ENCODE measurements at regions not wholly inside any gene's neighbourhood (a gene's known extent, or its start where the extent isn't known, plus 50 kb on each side); places are given as distances from the start of the nearest gene placed in this dataset.
"Not testable (repeated sequence)": the region's sequence is repeated elsewhere in the genome, so short reads cannot be mapped to it uniquely, and the experiment has no call there.

GRCh38 chr2:224260372-224261020 is 141.4 kb downstream of the FAM124B start:
- DNase-seq: peak; percentile 70

- no peak for DNase-seq
Measured at GRCh38 chr2:224259831-224260230, 142.1 kb downstream of the FAM124B start.

DNA sequence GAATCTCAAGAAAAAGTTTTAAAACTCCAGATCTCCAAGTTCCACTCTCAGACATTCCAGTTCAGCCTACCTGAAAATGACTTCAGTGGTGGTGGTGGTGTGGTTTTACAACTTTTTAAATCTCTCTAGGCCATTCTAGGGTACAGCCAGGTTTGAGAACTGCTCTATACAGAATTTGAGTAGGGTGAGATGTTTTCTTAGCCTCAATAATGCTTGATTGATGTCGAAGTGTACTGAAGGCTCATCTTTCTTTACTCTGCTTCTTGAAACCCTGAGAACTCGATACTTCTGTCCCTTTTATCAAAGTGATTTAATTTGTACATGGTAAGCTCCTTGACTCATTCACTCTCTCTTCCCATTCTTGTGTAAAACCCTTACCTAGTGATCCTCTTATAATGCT is 143.8 kb downstream of the FAM124B start:
- DNase-seq: no peak

- no peak for DNase-seq
Measured at GRCh38 chr2:224257156-224257555, 144.8 kb downstream of the FAM124B start.

DNA sequence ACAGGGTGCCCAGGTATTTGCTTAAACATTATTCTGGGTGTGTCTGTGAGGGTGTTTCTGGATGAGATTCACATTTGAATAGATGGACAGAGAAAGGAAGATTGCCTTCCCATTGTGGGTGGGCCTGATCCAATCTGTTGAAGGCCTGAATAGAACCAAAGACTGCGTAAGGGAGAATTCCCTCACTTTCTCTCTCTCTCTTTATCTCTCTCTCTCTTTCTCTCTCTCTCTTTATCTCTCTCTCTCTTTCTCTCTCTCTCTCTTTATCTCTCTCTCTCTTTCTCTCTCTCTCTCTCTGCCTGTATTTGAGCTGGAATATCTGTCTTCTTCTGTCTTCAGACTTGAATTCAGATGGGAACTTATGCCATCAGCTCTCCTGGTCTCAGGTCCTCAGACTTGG is 148.4 kb downstream of the FAM124B start:
- no peak for DNase-seq

GRCh38 chr2:224252631-224253030 is 149.3 kb downstream of the FAM124B start:
- no peak for DNase-seq

DNA sequence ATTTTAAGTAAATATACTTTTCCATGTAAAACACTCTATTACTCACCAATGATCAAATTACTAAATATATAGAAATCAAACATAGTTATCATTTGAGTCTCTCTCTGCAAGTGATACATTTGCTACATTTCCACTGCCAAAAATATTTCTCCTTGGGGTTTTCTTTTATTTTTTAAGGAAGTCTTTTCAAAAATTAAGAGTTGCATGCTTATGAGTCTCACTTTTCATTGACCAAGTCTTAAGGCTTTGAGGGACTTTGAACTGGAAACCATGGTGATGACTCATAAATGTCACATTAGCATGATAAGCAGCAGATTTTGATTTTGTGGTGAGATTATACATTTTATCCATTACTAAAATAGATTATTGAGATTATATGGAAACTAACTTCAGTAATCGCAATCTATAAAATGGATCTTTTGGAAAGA is 152.9 kb downstream of the FAM124B start:
- DNase-seq: no peak

DNA sequence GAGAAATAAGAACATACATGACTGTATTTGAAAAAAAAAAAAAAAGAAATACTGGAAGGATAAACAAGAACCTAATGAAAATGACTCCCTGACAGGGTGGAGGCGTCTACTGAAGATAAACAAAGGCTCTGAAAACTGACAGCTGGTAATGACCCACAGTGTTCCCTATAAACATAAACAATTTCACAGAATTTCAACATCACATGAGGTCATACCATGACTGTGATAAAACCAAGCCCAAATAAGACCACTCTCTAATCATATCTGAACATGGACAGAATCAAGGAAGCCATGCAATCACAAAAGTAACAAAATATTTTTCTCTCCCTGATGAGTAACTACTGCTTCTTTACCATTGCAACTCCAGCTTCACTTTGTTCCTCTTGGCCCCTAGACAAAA is 159.3 kb downstream of the FAM124B start:
- no peak for DNase-seq

DNA sequence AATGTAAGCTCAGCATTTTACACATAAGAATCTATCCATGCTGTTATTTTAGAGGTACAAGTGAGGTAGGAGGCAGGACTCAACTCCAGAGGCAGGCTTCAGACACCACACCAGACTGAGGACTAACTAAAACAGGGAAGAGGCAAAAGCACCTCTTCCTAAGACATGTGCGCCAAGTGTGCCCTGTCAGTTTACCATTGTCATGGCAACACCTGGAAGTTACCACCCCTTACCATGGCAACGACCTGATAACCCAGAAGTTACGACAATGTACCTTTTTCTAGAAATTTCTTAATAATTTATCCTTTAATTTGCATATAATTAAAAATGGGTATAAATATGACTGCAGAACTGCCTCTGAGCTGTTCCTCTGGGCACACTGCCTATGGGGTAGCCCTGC is 160.1 kb downstream of the FAM124B start:
- DNase-seq: no peak

- no peak for DNase-seq
Measured at GRCh38 chr2:224241001-224241400, 160.9 kb downstream of the FAM124B start.

- no peak for DNase-seq
Measured at GRCh38 chr2:224223851-224224555, 177.9 kb downstream of the FAM124B start.

GRCh38 chr2:224222974-224223373 is 178.9 kb downstream of the FAM124B start:
- no peak for DNase-seq

GRCh38 chr2:224222291-224222690 is 179.6 kb downstream of the FAM124B start:
- no peak for DNase-seq

DNA sequence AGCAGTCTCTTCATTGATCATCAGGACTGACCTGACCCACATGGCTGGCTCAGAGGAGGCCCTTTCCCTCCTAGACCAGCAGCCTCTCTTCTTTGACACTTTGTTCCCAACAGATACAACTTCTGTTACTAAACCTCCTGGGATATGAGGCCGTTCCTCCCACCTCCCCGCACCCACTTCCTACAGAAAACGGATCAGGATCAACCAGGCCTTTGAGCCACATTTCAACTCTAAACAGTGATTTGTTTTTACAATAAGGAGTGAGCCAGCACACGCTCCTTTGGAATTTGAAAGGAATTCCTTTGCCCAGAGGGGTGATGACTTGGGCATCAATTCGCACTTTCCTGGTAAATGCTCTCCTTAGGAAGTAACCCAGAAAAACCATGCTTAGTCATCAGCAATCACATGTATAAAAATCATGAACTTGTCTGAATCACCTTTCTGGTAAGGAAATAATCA is 180.4 kb downstream of the FAM124B start:
- peak; percentile 49 for DNase-seq

DNA sequence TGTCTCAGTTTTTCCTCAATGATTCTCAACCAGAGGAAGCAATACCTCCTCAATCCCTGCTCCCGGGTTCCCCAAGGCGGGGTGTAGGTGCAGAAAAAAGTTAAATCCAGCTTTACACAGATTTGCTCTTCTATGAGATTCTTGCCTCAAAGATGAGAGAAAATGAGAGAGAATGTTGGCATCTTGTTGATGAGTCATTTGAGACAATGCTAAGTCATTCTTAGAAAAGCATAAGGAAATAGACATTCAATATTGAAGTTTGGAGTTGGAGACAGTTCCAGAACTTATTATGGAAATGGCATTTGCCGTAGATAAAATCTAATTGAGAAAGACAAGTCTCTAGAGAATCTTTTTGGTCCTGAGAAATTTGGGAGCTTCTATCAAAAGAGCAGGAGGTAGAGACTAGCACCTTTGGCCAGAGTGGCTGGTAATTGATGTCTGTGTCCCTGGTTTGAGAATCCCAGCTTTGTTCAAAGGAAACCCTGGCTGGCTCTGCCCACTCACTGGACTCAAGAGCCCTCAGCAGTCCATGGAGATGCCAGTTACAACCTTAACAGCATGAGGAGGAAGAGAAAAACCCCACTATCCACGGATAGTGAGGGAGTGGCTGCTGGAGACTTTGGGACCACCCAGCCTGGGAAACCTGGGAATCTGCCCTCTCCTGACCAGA is 181.2 kb downstream of the FAM124B start:
- DNase-seq: no peak

- no peak for DNase-seq
Measured at GRCh38 chr2:224219781-224220180, 180.7 kb upstream of the SERPINE2 start.

- no peak for DNase-seq
Measured at GRCh38 chr2:224217962-224218347, 178.9 kb upstream of the SERPINE2 start.

- DNase-seq: no peak
Measured at GRCh38 chr2:224217233-224217961, 178.3 kb upstream of the SERPINE2 start.

- DNase-seq: not testable (repeated sequence)
Measured at GRCh38 chr2:224215611-224216010, 176.5 kb upstream of the SERPINE2 start.

DNA sequence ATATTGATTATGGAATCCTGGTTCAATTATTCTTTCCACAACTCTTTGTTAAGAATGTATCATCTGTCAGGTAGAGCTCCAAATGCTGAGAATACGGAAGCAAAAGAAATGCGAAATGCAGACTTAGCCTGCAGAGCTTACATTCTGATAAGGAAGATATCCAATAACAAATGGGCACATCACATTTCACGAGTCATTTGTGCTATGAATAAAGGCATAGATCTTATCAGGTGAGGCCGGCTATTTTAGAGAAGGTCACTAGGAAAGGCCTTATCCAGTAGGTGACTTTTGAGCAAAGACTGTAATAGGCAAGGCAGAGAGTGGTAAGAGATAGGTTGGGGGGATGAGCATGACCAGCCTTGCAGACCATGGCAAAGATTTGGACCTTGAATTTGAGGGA is 174.3 kb upstream of the SERPINE2 start:
- no peak for DNase-seq

GRCh38 chr2:224211791-224212190 is 172.7 kb upstream of the SERPINE2 start:
- no peak for DNase-seq

GRCh38 chr2:224211181-224211480 is 172.0 kb upstream of the SERPINE2 start:
- DNase-seq: no peak
